ENCODE measurements at regions not wholly inside any gene's neighbourhood (a gene's known extent, or its start where the extent isn't known, plus 50 kb on each side); places are given as distances from the start of the nearest gene placed in this dataset.

DNA sequence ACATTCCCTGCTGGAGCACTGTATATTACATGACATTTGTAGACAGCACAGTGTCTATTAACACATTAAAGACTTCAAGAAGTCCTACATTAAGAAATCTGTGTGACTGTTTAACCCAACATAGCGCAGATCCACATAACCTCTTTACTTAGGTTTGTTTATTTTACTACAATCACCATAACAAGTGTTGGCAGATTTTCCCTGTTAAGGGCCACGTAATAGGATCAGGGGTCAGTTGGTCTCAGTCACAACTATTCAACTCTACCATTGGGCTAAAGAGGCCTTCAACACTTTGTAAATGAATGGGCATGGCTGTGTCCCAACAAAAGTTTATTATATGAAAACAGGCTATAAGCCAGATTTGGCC lies 51.3 kb upstream of the ADORA2B start:
- Mint-ChIP-seq H3K4me3 (no peak overlapping the region), H3K27ac (no peak overlapping the region), H3K27me3 (ENCODE audit: low read depth) (peaks cover 11% of the 10 kb centered on the region), H3K9me3 (peaks cover 4% of the 10 kb centered on the region), H3K4me1 (ENCODE audit: low read depth) (peaks cover 19% of the 10 kb centered on the region), H3K36me3 (ENCODE audit: low read depth) (peaks cover 1% of the 10 kb centered on the region)
- no peak for DNase-seq (ENCODE audit: low spot score)

DNA sequence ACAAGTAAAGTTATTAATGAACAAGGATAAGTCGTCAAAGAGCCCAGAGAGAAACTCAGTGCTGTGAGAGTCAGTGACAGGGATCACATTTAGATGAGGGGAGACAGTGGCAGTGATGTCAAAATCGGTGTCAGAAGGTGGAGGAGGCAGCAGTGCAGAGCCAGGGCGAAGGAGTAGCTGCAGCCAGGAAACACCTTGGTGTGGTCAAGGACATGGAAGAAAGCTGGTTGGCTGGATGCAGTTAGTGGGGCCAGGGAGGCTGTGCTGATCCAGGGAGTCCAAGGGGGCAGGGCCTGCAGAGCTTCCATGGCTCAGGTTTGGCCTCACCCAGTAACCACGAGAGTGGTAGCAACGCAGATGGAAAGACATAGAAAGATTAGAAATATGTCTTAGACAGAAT lies 50.7 kb upstream of the ADORA2B start:
- no peak overlapping the region for H3K4me3 Mint-ChIP-seq
- H3K27me3 Mint-ChIP-seq (ENCODE audit: low read depth) = peaks cover 11% of the 10 kb centered on the region
- DNase-seq (ENCODE audit: low spot score) = no peak
- peaks cover 1% of the 10 kb centered on the region for H3K36me3 Mint-ChIP-seq (ENCODE audit: low read depth)
- H3K4me1 Mint-ChIP-seq (ENCODE audit: low read depth) = peaks cover 19% of the 10 kb centered on the region
- H3K27ac Mint-ChIP-seq = no peak overlapping the region
- peaks cover 4% of the 10 kb centered on the region for H3K9me3 Mint-ChIP-seq

- no peak for DNase-seq (ENCODE audit: low spot score)
- Mint-ChIP-seq H3K27me3 (ENCODE audit: low read depth) (peaks cover 11% of the 10 kb centered on the region), H3K4me3 (no peak overlapping the region), H3K27ac (no peak overlapping the region), H3K4me1 (ENCODE audit: low read depth) (peaks cover 19% of the 10 kb centered on the region), H3K9me3 (peaks cover 8% of the 10 kb centered on the region), H3K36me3 (ENCODE audit: low read depth) (peaks cover 1% of the 10 kb centered on the region)
Observed at GRCh38 chr17:15894913-15895658, 49.8 kb upstream of the ADORA2B start.

All from T-helper 2 cell treated with Interferon-gamma antibody and Interleukin-4, amounts not matched to agents 5 μg/mL and 100 μg/mL, for 36 hours (primary cell).